ENCODE measurements at regions not wholly inside any gene's neighbourhood (a gene's known extent, or its start where the extent isn't known, plus 50 kb on each side); places are given as distances from the start of the nearest gene placed in this dataset.
"Not testable (repeated sequence)": the region's sequence is repeated elsewhere in the genome, so short reads cannot be mapped to it uniquely, and the experiment has no call there.

- in situ Hi-C loops (cut with HindIII; ENCODE audit: low sequenced_read_pairs): no loop called here
- DNase-seq (ENCODE audit: low spot score): no peak
These were observed 294.3 kb upstream of the FBXO33 start for GRCh38 chr14:39726563-39726962.

GRCh38 chr14:39722547-39723273 is 290.5 kb upstream of the FBXO33 start:
- in situ Hi-C loops (cut with HindIII; ENCODE audit: low sequenced_read_pairs): no loop called here
- DNase-seq (ENCODE audit: low spot score): no peak

GRCh38 chr14:39716987-39717570 is 284.8 kb upstream of the FBXO33 start:
- DNase-seq (ENCODE audit: low spot score): no peak
- in situ Hi-C loops (cut with HindIII; ENCODE audit: low sequenced_read_pairs): no loop called here

- in situ Hi-C loops (cut with HindIII; ENCODE audit: low sequenced_read_pairs): no loop called here
- no peak for DNase-seq (ENCODE audit: low spot score)
These were observed 280.2 kb upstream of the FBXO33 start for GRCh38 chr14:39712293-39712999.

GRCh38 chr14:39704594-39704993 is 272.4 kb upstream of the FBXO33 start:
- no peak for DNase-seq (ENCODE audit: low spot score)
- in situ Hi-C loops (cut with HindIII; ENCODE audit: low sequenced_read_pairs): no loop called here

GRCh38 chr14:39694341-39694740 is 262.1 kb upstream of the FBXO33 start:
- in situ Hi-C loops (cut with HindIII; ENCODE audit: low sequenced_read_pairs): no loop called here
- no peak for DNase-seq (ENCODE audit: low spot score)

- in situ Hi-C loops (cut with HindIII; ENCODE audit: low sequenced_read_pairs): no loop called here
These were observed 251.5 kb upstream of the FBXO33 start for GRCh38 chr14:39683691-39684260.

GRCh38 chr14:39682582-39682981 is 250.3 kb upstream of the FBXO33 start:
- in situ Hi-C loops (cut with HindIII; ENCODE audit: low sequenced_read_pairs): no loop called here
- DNase-seq (ENCODE audit: low spot score): no peak

More at GRCh38 chr14:39683691-39684260, 251.5 kb upstream of the FBXO33 start:
- DNase-seq (ENCODE audit: low spot score): no peak

GRCh38 chr14:39681782-39682399 is 249.7 kb upstream of the FBXO33 start:
- in situ Hi-C loops (cut with HindIII; ENCODE audit: low sequenced_read_pairs): no loop called here

GRCh38 chr14:39680777-39681176 is 248.5 kb upstream of the FBXO33 start:
- in situ Hi-C loops (cut with HindIII; ENCODE audit: low sequenced_read_pairs): no loop called here
- no peak for DNase-seq (ENCODE audit: low spot score)

More at GRCh38 chr14:39681782-39682399, 249.7 kb upstream of the FBXO33 start:
- DNase-seq (ENCODE audit: low spot score): no peak

- DNase-seq (ENCODE audit: low spot score): no peak
- in situ Hi-C loops (cut with HindIII; ENCODE audit: low sequenced_read_pairs): no loop called here
These were observed 241.5 kb upstream of the FBXO33 start for GRCh38 chr14:39673734-39674133.

- DNase-seq (ENCODE audit: low spot score): no peak
- in situ Hi-C loops (cut with HindIII; ENCODE audit: low sequenced_read_pairs): no loop called here
These were observed 241.1 kb upstream of the FBXO33 start for GRCh38 chr14:39673270-39673711.

GRCh38 chr14:39668449-39668848 is 236.2 kb upstream of the FBXO33 start:
- in situ Hi-C loops (cut with HindIII; ENCODE audit: low sequenced_read_pairs): no loop called here
- no peak for DNase-seq (ENCODE audit: low spot score)

- in situ Hi-C loops (cut with HindIII; ENCODE audit: low sequenced_read_pairs): no loop called here
- DNase-seq (ENCODE audit: low spot score): no peak
These were observed 234.2 kb upstream of the FBXO33 start for GRCh38 chr14:39666386-39666785.

GRCh38 chr14:39665075-39665475 is 232.8 kb upstream of the FBXO33 start:
- DNase-seq (ENCODE audit: low spot score): no peak
- in situ Hi-C loops (cut with HindIII; ENCODE audit: low sequenced_read_pairs): no loop called here

GRCh38 chr14:39664646-39665045 is 232.4 kb upstream of the FBXO33 start:
- DNase-seq (ENCODE audit: low spot score): no peak
- in situ Hi-C loops (cut with HindIII; ENCODE audit: low sequenced_read_pairs): no loop called here

- DNase-seq (ENCODE audit: low spot score): no peak
- in situ Hi-C loops (cut with HindIII; ENCODE audit: low sequenced_read_pairs): no loop called here
These were observed 209.0 kb upstream of the FBXO33 start for GRCh38 chr14:39641224-39641623.

- DNase-seq (ENCODE audit: low spot score); in situ Hi-C loops (cut with HindIII; ENCODE audit: low sequenced_read_pairs): not testable (repeated sequence)
These were observed 206.8 kb upstream of the FBXO33 start for GRCh38 chr14:39639009-39639408.

GRCh38 chr14:39628087-39628486 is 195.9 kb upstream of the FBXO33 start:
- no peak for DNase-seq (ENCODE audit: low spot score)
- in situ Hi-C loops (cut with HindIII; ENCODE audit: low sequenced_read_pairs): no loop called here

Measured in G401 (cell line).